ENCODE measurements at regions not wholly inside any gene's neighbourhood (a gene's known extent, or its start where the extent isn't known, plus 50 kb on each side); places are given as distances from the start of the nearest gene placed in this dataset.

- no peak for DNase-seq
Measured at GRCh38 chr6:14966096-14966905, 279.6 kb upstream of the JARID2 start.

- DNase-seq, result no peak
Measured at GRCh38 chr6:14966906-14967711, 278.8 kb upstream of the JARID2 start.

GRCh38 chr6:14968056-14968637, 277.7 kb upstream of the JARID2 start:
- no peak for DNase-seq

GRCh38 chr6:14969126-14969525, 276.7 kb upstream of the JARID2 start:
- DNase-seq, result no peak

- no peak for DNase-seq
Measured at GRCh38 chr6:14972379-14973067, 273.3 kb upstream of the JARID2 start.

GRCh38 chr6:14974372-14974771, 271.5 kb upstream of the JARID2 start:
- DNase-seq, result no peak

- no peak for DNase-seq
Measured at GRCh38 chr6:14974792-14975470, 270.9 kb upstream of the JARID2 start.

GRCh38 chr6:14975471-14975817, 270.4 kb upstream of the JARID2 start:
- DNase-seq, result no peak

GRCh38 chr6:14977747-14978382, 268.0 kb upstream of the JARID2 start:
- no peak for DNase-seq

GRCh38 chr6:14981960-14982359, 263.9 kb upstream of the JARID2 start:
- no peak for DNase-seq

- DNase-seq, result no peak
Measured at GRCh38 chr6:14983599-14984518, 262.0 kb upstream of the JARID2 start.

GRCh38 chr6:14984519-14984853, 261.4 kb upstream of the JARID2 start:
- no peak for DNase-seq

GRCh38 chr6:14985366-14985765, 260.5 kb upstream of the JARID2 start:
- no peak for DNase-seq

GRCh38 chr6:14986370-14986769, 259.5 kb upstream of the JARID2 start:
- no peak for DNase-seq

- no peak for DNase-seq
Measured at GRCh38 chr6:14987490-14987889, 258.4 kb upstream of the JARID2 start.

GRCh38 chr6:14992382-14992781, 253.5 kb upstream of the JARID2 start:
- DNase-seq, result no peak

GRCh38 chr6:14995208-14995607, 250.7 kb upstream of the JARID2 start:
- DNase-seq, result no peak

- no peak for DNase-seq
Measured at GRCh38 chr6:14995966-14996602, 249.8 kb upstream of the JARID2 start.

- no peak for DNase-seq
Measured at GRCh38 chr6:14996892-14997291, 249.0 kb upstream of the JARID2 start.

- DNase-seq, result no peak
Measured at GRCh38 chr6:14997507-14997906, 248.4 kb upstream of the JARID2 start.

- no peak for DNase-seq
Measured at GRCh38 chr6:14999106-14999505, 246.8 kb upstream of the JARID2 start.

Measured in stimulated activated naive CD4-positive, alpha-beta T cell (primary cell).